ACC112 (cell line): ENCODE measurements at regions not wholly inside any gene's neighbourhood (a gene's known extent, or its start where the extent isn't known, plus 50 kb on each side); places are given as distances from the start of the nearest gene placed in this dataset.

Experiments used
- H2AFZ ChIP-seq: fragments of 200-600 bp; sonication (generic); one replicate; pipeline ENCODE4 v1.6.0; 2017; ENCODE audit warnings: antibody characterized with exemption, low read length; ENCODE audit not compliant: unreplicated experiment
- H3K27ac ChIP-seq: fragments of 200-600 bp; sonication (generic); 2 replicates; pipeline ENCODE4 v1.5.1; 2014; ENCODE audit warnings: low read depth, mild to moderate bottlenecking, antibody characterized with exemption, low read length, moderate library complexity
- H3K27me3 ChIP-seq: fragments of 200-600 bp; sonication (generic); 2 replicates; pipeline ENCODE4 v1.6.1; 2014; ENCODE audit warnings: mild to moderate bottlenecking, antibody characterized with exemption, low read length, moderate library complexity, mixed read lengths; ENCODE audit not compliant: insufficient read depth
- H3K36me3 ChIP-seq: fragments of 200-600 bp; sonication (generic); 2 replicates; pipeline ENCODE4 v1.6.1; 2016; ENCODE audit warnings: mild to moderate bottlenecking, antibody characterized with exemption, low read length, moderate library complexity, mixed read lengths; ENCODE audit not compliant: insufficient read depth
- H3K4me1 ChIP-seq: fragments of 200-600 bp; sonication (generic); one replicate; pipeline ENCODE4 v1.6.1; 2016; ENCODE audit warnings: low read length, mixed read lengths; ENCODE audit not compliant: insufficient read depth, unreplicated experiment, control insufficient read depth
- H3K4me3 ChIP-seq: fragments of 200-600 bp; sonication (generic); 2 replicates; pipeline ENCODE4 v1.5.1; 2014; ENCODE audit warnings: mild to moderate bottlenecking, low read depth, low read length
- H3K79me2 ChIP-seq: fragments of 200-600 bp; sonication (generic); one replicate; pipeline ENCODE4 v1.6.0; 2016; ENCODE audit warnings: low read length; ENCODE audit not compliant: control insufficient read depth, unreplicated experiment, insufficient read depth

DNA sequence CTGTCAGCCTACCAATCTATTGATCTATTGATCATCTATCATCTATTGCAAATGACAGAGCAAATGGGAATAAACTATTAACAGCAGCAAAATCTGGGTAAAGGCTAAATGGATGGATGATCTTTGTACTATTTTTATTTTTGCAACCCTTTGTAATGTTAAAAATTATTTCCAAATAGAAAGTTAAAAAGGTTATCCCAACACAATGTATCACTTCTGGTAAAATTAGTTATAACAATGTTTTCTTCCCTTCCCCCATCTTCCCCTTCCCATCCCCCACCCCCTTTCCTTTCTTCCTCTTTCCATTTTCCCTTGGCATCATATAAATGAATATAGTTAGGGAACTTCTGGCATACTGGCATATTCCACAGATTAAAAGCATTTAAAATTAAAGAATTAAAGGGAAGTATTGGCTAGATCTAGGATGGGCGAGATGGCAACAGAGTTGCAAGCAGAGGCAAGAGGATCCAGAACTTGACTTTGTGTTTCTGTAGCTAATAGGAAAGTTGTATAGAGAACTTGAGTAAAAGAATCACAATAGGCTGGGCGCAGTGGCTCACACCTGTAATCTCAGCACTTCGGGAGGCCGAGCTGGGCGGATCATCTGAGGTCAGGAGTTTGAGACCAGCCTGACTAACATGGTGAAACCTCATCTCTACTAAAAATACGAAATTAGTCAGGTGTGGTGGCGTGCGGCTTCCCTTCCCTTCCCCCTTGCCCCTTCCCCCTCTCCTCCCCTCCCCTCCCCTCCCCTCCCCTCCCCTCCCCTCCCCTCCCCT lies 66.6 kb upstream of the TAF11L2 start:
- no peak overlapping the region for H2AFZ ChIP-seq
- no peaks in the 10 kb centered on the region for H3K4me1 ChIP-seq
- H3K27me3 ChIP-seq: 0 out of 2 replicates have a peak, but pooled peaks cover 4% of the 10 kb centered on the region
- H3K36me3 ChIP-seq: no peaks in the 10 kb centered on the region
- no peak overlapping the region for H3K4me3 ChIP-seq
- H3K27ac ChIP-seq: no peak overlapping the region
- H3K79me2 ChIP-seq: no peaks in the 10 kb centered on the region

DNA sequence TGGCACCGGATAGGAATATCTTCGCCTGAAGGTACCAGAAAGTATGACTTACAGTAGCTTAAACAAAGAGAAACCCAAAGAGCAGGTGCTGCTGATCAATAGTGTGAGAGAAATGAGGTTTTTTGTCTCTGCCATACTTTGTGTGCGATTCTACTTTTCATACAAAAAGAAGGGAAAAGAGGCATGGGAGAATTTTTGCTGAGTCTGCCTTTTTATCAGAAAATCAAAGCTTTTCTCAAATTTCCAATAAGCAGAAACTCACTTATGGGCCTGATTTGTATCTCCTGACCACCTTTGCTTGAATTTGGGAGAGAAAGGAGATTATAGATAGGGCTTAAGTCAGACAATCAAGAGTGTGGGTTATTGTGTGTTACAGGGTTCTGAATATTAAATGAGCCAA lies 65.5 kb upstream of the TAF11L2 start:
- no peaks in the 10 kb centered on the region for H3K79me2 ChIP-seq
- no peaks in the 10 kb centered on the region for H3K4me1 ChIP-seq
- H2AFZ ChIP-seq: no peak overlapping the region
- H3K27ac ChIP-seq: no peak overlapping the region
- no peak overlapping the region for H3K4me3 ChIP-seq
- no peaks in the 10 kb centered on the region for H3K36me3 ChIP-seq
- no peaks in the 10 kb centered on the region for H3K27me3 ChIP-seq

DNA sequence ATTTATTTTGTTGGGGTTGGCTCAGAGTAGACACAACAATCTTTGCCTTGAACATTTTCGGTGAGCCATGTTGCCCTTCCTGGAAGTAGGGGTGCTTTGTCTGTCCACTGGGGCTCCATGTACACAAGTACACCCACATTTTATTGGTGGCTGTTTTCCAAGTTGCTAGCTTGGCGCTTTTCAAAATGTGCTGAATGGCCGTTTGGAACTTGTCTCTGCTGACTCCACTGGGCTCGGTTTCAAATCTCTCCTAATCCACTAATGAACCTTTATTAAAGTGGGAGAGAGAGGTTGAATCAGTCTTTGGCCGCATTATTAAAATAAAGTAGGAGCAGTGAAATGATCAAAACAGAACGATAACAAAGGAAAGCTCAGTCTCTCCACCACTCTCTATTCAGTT lies 64.6 kb upstream of the TAF11L2 start:
- Histone ChIP-seq H3K79me2 (no peaks in the 10 kb centered on the region), H3K27ac (no peak overlapping the region), H3K4me1 (no peaks in the 10 kb centered on the region), H2AFZ (no peak overlapping the region), H3K27me3 (no peaks in the 10 kb centered on the region), H3K4me3 (no peak overlapping the region), H3K36me3 (no peaks in the 10 kb centered on the region)

DNA sequence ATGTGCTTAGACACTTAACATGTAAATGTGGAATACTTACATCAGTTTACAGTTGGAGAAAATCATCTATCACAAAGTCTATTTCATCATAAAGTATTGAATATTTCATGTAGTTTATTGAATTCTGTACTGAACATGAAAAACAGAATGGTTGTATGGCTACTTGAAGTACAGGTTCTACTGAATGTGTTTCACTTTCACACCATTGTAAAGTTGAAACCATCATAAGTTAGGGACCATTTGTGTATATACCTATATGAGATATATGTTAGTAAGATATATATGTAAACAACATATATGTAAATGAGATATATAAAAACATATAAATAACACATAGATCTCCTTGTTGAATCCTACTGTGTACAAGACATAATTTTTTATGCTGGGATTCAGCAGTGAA lies 63.0 kb upstream of the TAF11L2 start:
- Histone ChIP-seq H3K4me3 (no peak overlapping the region), H2AFZ (no peak overlapping the region), H3K79me2 (no peaks in the 10 kb centered on the region), H3K27ac (no peak overlapping the region), H3K27me3 (no peaks in the 10 kb centered on the region), H3K4me1 (no peaks in the 10 kb centered on the region), H3K36me3 (no peaks in the 10 kb centered on the region)

DNA sequence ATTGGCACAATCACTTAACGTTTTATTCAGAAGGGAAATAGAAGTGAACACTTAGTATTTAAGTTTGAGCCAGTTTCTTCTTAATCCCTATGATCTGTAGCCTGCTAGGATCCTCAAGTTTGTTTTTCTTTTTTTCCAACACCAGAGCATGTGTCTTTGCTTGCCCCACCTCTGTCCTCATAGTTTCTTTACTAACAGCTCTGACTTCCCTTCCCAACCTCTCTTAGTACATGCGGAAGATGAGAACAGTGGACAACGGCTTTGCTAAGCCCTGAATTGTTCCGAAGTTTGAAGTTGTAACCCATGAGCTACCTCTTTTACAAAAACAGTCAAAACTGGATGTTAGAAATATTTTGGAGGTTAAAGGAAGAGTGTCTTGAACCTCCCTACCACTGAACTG lies 61.7 kb upstream of the TAF11L2 start:
- Histone ChIP-seq H3K79me2 (no peaks in the 10 kb centered on the region), H3K36me3 (no peaks in the 10 kb centered on the region), H3K27ac (no peak overlapping the region), H3K27me3 (no peaks in the 10 kb centered on the region), H3K4me1 (no peaks in the 10 kb centered on the region), H3K4me3 (peak overlapping the region; percentile 53), H2AFZ (peak overlapping the region; percentile 89)

DNA sequence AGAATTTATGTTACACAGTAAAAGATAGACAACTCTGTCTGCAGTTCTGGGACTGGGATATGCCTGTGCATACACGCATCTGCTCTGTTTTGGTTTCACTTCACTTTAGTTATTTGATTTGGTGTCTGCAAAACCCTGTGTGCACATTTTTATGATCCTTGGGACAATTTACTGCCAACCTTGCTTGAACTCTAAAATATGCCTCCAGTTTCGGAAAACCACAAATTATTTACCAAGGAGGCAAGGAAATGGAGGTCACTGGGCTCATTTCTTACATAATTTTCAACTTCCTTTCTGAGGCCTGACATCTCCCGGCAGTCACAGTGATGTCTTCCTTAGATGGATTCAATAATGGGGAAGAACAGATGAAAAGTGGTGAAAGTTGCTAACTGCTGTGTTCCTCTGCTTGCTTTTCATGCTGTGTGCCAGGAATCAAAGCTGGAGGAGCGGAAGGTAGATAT lies 61.2 kb upstream of the TAF11L2 start:
- H3K79me2 ChIP-seq: no peaks in the 10 kb centered on the region
- H3K4me3 ChIP-seq: peak overlapping the region; percentile 53
- H3K27ac ChIP-seq: no peak overlapping the region
- no peaks in the 10 kb centered on the region for H3K27me3 ChIP-seq
- H2AFZ ChIP-seq: peak overlapping the region; percentile 89
- H3K36me3 ChIP-seq: no peaks in the 10 kb centered on the region
- no peaks in the 10 kb centered on the region for H3K4me1 ChIP-seq

DNA sequence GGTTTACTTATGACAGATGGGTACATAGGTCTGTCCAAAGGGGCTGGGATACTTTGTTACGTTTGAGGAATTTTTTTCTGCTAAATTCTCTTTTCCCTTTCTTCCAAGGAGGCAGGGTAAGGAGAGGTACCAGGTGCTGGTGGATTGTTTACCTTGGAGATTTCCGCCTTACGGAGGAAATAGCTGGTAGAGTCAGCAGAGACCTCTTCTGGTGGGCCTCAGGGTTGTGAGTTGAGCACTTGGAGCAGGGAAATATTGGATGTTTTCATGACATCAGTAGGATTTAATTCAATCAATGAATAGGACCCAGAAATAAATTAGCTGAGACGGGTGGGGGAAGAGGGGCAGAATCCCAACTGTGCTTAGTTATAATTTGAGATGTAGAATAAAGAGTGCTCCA lies 60.0 kb upstream of the TAF11L2 start:
- H3K79me2 ChIP-seq: no peaks in the 10 kb centered on the region
- H3K27me3 ChIP-seq: no peaks in the 10 kb centered on the region
- no peak overlapping the region for H3K4me3 ChIP-seq
- H3K4me1 ChIP-seq: no peaks in the 10 kb centered on the region
- no peak overlapping the region for H2AFZ ChIP-seq
- H3K36me3 ChIP-seq: no peaks in the 10 kb centered on the region
- H3K27ac ChIP-seq: no peak overlapping the region

DNA sequence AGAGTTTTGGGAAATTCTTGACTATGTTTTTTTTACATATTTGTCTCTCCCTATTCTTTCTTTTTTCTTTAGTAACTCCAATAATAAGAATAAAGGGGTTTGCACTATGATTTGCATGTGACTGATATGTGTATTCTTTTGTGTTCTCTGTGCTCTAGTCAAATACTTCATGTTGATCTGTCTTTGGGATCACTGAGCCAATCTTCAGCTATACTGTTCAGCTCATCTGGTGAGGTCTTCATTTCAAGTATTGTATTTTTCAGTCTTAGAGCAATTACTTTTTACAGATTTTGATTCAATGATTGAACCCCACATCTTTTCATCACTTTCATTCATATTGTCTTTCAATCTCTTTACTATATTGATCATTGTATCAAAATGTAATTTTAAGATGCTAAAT lies 58.1 kb upstream of the TAF11L2 start:
- H3K4me3 ChIP-seq: no peak overlapping the region
- no peaks in the 10 kb centered on the region for H3K27me3 ChIP-seq
- H3K36me3 ChIP-seq: no peaks in the 10 kb centered on the region
- H3K27ac ChIP-seq: no peak overlapping the region
- H3K79me2 ChIP-seq: no peaks in the 10 kb centered on the region
- H2AFZ ChIP-seq: no peak overlapping the region
- H3K4me1 ChIP-seq: peaks cover 4% of the 10 kb centered on the region

DNA sequence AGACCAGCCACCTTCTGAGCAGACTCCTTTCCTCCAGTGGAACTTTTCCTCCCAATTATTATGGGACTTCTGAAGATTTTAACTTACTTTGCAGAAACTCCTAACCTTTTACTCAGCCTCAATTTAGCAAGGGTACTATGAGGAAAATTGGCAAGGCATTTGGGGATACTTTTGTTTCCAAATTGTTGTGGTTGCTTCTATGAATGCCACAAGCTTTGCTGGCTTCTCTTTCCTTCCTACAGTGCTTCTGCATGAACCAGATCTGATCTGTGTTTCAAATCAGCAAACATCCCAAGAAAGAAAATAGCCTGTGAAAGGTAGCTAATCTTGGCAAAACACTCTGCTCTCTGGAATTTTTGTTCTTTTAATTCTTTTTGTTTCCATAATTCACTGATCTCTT lies 57.3 kb upstream of the TAF11L2 start:
- H3K27me3 ChIP-seq: no peaks in the 10 kb centered on the region
- H2AFZ ChIP-seq: no peak overlapping the region
- H3K27ac ChIP-seq: no peak overlapping the region
- peaks cover 4% of the 10 kb centered on the region for H3K4me1 ChIP-seq
- H3K4me3 ChIP-seq: no peak overlapping the region
- no peaks in the 10 kb centered on the region for H3K36me3 ChIP-seq
- no peaks in the 10 kb centered on the region for H3K79me2 ChIP-seq

DNA sequence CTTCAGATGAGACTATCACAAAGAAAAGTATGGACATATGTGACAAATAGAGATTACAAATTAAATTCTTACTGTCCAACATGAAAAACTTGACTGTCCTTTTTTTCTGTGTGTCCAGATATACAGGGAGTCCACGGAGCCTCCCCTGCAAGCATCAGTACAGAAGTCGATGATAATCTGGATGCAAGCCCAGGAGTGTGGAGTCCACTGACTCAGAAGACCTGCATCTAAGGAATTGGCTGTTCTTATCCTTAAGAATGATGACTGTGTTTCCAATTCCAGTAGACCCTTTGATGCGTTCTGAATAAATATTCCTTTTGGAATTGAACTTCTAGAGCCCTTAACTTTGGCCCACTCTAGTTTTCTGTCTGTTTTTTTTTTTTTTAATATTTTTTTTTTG lies 56.7 kb upstream of the TAF11L2 start:
- Histone ChIP-seq H3K4me3 (no peak overlapping the region), H3K27me3 (no peaks in the 10 kb centered on the region), H3K27ac (no peak overlapping the region), H3K79me2 (no peaks in the 10 kb centered on the region), H2AFZ (no peak overlapping the region), H3K4me1 (peaks cover 4% of the 10 kb centered on the region), H3K36me3 (no peaks in the 10 kb centered on the region)

DNA sequence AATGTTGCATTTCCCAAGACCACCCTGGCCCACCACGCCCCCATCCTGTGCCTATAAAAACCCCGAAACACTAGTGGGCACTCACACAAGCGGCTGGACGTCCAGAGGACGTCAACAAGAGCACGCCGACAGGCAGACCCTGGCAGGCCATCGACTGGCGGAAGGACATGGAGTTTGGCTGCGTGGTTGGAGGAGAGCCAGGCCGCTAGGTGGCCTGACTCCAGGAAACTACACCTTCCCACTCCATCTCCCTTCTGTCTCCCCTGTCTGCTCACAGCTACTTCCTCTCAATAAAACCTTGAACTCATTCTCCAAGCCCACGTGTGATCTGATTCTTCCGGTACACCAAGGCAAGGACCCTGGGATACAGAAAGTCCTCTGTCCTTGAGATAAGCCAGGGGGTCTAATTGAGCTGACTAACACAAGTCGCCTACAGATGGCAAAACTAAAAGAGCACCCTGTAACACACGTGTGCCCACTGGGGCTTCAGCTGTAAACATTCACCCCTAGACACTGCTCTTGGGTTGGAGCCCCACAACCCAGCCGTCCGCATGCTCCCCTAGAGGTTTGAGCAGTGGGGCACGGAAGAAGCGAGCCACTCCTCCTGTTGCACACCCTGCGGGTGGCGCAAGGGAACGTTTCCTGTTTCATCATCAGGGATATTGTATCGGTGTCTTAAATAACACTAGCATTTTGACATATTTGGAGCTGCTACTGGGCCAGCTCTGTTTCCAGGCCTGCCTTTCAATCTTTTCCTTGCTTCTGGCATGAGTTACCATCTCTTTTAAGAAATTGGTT lies 54.5 kb upstream of the TAF11L2 start:
- Histone ChIP-seq H2AFZ (no peak overlapping the region), H3K79me2 (no peaks in the 10 kb centered on the region), H3K27me3 (no peaks in the 10 kb centered on the region), H3K4me1 (peaks cover 8% of the 10 kb centered on the region), H3K27ac (no peak overlapping the region), H3K4me3 (no peak overlapping the region), H3K36me3 (no peaks in the 10 kb centered on the region)
